ENCODE measurements at regions not wholly inside any gene's neighbourhood (a gene's known extent, or its start where the extent isn't known, plus 50 kb on each side); places are given as distances from the start of the nearest gene placed in this dataset.

DNA sequence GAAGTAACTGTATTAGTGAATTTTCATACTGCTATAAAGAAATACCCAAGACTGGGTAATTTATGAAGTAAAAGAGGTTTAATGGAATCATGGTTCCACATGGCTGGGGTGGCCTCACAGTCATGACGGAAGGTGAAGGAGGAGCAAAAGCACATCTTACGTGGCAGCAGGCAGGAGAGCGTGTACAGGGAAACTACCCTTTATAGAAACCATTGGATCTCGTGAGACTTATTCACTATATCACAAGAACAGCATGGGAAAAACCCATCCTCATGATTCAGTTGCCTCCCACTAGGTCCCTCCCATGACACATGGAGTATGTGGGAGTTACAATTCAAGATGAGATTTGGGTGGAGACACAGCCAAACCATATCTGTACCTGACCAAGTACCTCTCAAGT lies 812.3 kb upstream of the ALCAM start:
- no peak overlapping the region for H3K4me3 Mint-ChIP-seq (ENCODE audit: unreplicated experiment)
- DNase-seq (ENCODE audit: extremely low spot score, unreplicated experiment) = no peak
- no peaks in the 10 kb centered on the region for H3K36me3 Mint-ChIP-seq (ENCODE audit: unreplicated experiment)
- no peak overlapping the region for H3K27ac Mint-ChIP-seq (ENCODE audit: unreplicated experiment)
- no peaks in the 10 kb centered on the region for H3K9me3 Mint-ChIP-seq (ENCODE audit: unreplicated experiment)
- H3K4me1 Mint-ChIP-seq (ENCODE audit: unreplicated experiment) = peaks cover 13% of the 10 kb centered on the region
- TF ChIP-seq, protein P1, sequence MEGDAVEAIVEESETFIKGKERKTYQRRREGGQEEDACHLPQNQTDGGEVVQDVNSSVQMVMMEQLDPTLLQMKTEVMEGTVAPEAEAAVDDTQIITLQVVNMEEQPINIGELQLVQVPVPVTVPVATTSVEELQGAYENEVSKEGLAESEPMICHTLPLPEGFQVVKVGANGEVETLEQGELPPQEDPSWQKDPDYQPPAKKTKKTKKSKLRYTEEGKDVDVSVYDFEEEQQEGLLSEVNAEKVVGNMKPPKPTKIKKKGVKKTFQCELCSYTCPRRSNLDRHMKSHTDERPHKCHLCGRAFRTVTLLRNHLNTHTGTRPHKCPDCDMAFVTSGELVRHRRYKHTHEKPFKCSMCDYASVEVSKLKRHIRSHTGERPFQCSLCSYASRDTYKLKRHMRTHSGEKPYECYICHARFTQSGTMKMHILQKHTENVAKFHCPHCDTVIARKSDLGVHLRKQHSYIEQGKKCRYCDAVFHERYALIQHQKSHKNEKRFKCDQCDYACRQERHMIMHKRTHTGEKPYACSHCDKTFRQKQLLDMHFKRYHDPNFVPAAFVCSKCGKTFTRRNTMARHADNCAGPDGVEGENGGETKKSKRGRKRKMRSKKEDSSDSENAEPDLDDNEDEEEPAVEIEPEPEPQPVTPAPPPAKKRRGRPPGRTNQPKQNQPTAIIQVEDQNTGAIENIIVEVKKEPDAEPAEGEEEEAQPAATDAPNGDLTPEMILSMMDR (IDR thresholded peaks at IDR 0.05) = no peak
- no peaks in the 10 kb centered on the region for H3K27me3 Mint-ChIP-seq (ENCODE audit: unreplicated experiment)

GRCh38 chr3:104555728-104556127 lies 811.0 kb upstream of the ALCAM start:
- Mint-ChIP-seq H3K4me3 (ENCODE audit: unreplicated experiment) (no peak overlapping the region), H3K9me3 (ENCODE audit: unreplicated experiment) (peaks cover 1% of the 10 kb centered on the region), H3K27ac (ENCODE audit: unreplicated experiment) (no peak overlapping the region), H3K36me3 (ENCODE audit: unreplicated experiment) (no peaks in the 10 kb centered on the region), H3K4me1 (ENCODE audit: unreplicated experiment) (peaks cover 3% of the 10 kb centered on the region), H3K27me3 (ENCODE audit: unreplicated experiment) (no peaks in the 10 kb centered on the region)
- TF ChIP-seq, protein P1 (IDR thresholded peaks at IDR 0.05) = no peak
- DNase-seq (ENCODE audit: extremely low spot score, unreplicated experiment) = no peak

DNA sequence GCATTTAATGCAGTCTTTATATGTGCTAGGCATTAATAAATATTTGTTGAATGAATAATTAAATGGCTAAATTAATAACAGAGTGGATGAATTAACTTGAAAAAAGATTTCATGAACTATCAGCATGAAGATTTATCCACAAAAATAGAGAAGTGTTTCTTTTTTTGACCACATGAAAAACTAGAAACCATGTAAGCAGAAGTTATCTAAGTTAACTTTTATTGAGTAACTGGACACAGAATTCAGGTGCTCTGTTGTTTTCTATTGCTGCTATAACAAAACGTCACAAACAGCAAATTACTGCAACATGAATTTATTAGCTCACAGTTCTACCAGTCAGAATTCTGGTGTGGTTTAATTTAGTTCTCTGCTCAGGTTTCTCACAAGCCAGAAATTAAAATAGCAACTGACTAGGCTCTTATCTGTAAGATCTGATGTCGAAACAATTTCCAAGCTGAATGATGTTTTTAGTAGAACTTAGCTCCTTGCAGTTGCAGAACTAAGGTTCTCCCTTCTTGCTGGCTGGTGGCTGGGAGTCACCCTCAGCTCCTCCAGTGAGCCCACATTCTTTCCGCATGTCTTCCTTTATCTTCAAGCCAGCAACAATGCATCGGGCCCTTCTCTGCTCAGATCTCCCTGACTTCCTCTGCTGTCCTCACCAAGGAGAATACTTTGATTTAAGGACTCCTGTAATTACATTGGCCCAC lies 810.2 kb upstream of the ALCAM start:
- TF ChIP-seq, protein P1 (IDR thresholded peaks at IDR 0.05) = no peak
- Mint-ChIP-seq H3K27me3 (ENCODE audit: unreplicated experiment) (no peaks in the 10 kb centered on the region), H3K4me1 (ENCODE audit: unreplicated experiment) (peaks cover 3% of the 10 kb centered on the region), H3K36me3 (ENCODE audit: unreplicated experiment) (no peaks in the 10 kb centered on the region), H3K4me3 (ENCODE audit: unreplicated experiment) (no peak overlapping the region), H3K27ac (ENCODE audit: unreplicated experiment) (no peak overlapping the region), H3K9me3 (ENCODE audit: unreplicated experiment) (peaks cover 9% of the 10 kb centered on the region)
- DNase-seq (ENCODE audit: extremely low spot score, unreplicated experiment) = no peak

DNA sequence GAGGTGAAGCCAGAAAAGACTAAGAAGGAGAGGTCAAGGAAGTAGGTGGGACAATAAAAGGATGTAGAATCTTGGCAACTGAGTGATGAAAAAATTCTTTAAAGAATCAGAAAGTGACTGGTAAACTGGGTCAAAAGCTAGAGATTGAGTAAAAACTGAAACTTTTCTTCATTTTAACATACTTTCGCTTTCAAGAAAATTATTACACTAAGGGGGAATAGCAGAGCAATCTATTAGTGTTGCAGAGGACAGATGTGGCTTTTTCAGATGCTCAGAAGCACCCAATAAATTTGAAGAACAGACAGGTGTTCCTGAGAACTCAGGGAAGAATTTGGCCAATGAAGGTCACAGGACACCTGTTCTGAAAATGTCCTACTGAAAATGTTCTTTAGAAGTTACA lies 805.4 kb upstream of the ALCAM start:
- Mint-ChIP-seq H3K27ac (ENCODE audit: unreplicated experiment) (no peak overlapping the region), H3K27me3 (ENCODE audit: unreplicated experiment) (no peaks in the 10 kb centered on the region), H3K36me3 (ENCODE audit: unreplicated experiment) (no peaks in the 10 kb centered on the region), H3K9me3 (ENCODE audit: unreplicated experiment) (peaks cover 12% of the 10 kb centered on the region), H3K4me1 (ENCODE audit: unreplicated experiment) (no peaks in the 10 kb centered on the region), H3K4me3 (ENCODE audit: unreplicated experiment) (no peak overlapping the region)
- TF ChIP-seq, protein P1 (IDR thresholded peaks at IDR 0.05) = no peak
- DNase-seq (ENCODE audit: extremely low spot score, unreplicated experiment) = no peak

DNA sequence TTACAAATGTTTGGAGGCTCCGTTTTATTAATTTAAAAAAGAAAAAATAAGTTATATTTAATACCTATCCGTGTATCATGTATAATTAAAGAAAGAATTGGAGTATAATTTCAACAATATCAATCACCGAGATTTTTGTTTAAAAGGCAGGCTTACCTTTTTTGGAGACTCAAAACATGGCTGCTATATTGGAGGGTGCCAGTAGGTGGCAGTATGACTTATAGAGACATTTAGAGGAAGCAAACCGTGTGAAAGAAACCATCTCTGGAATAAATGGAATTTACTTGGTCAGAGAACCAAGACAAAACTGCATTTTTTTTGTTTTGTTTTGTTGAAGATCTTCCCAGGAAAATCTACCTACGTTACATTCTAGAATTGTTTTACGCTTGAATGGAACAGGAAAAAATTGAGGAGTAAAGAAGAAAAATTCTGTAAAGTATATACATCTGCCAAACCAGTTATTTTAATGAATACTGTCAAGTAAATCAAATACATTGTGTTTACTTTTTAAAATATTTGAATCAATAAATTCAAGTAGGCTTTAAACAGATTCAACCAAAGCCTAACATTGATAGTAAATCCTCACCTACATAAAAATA lies 802.6 kb upstream of the ALCAM start:
- no peak for DNase-seq (ENCODE audit: extremely low spot score, unreplicated experiment)
- Mint-ChIP-seq H3K27me3 (ENCODE audit: unreplicated experiment) (no peaks in the 10 kb centered on the region), H3K27ac (ENCODE audit: unreplicated experiment) (no peak overlapping the region)

More for the DNA sequence above, 802.6 kb upstream of the ALCAM start:
- TF ChIP-seq, protein P1 (IDR thresholded peaks at IDR 0.05) = peak; percentile 60
- Mint-ChIP-seq H3K4me3 (ENCODE audit: unreplicated experiment) (no peak overlapping the region), H3K36me3 (ENCODE audit: unreplicated experiment) (no peaks in the 10 kb centered on the region), H3K4me1 (ENCODE audit: unreplicated experiment) (no peaks in the 10 kb centered on the region), H3K9me3 (ENCODE audit: unreplicated experiment) (peaks cover 12% of the 10 kb centered on the region)
